Adrenal gland (tissue), 5 donors: ENCODE measurements at regions not wholly inside any gene's neighbourhood (a gene's known extent, or its start where the extent isn't known, plus 50 kb on each side); places are given as distances from the start of the nearest gene placed in this dataset.

Experiments used
- POLR2A ChIP-seq, 2 donors: fragments of 450-650 bp; IDR thresholded peaks; one replicate each; pipeline ENCODE4 v1.6.1; 2017; ENCODE audit warnings: antibody characterized with exemption in 2 of 2, mild to moderate bottlenecking in 2 of 2, moderate library complexity in 1 of 2
- TF ChIP-seq, protein P1 (sequence below), 6 experiments: fragments of 450-650 bp in 4 of 6; fragments of 200-600 bp in 2 of 6; sonication (generic) in 1 of 6; IDR thresholded peaks; 1 replicate in 5 of 6; 2 replicates in 1 of 6; pipeline versions ENCODE4 v1.5.1 to v1.8.0; 2016 to 2021; ENCODE audit warnings: antibody characterized with exemption in 6 of 6, mild to moderate bottlenecking in 2 of 6, moderate library complexity in 1 of 6
- donor health status: DM: no; HTN: no; CAD: no.

DNA sequence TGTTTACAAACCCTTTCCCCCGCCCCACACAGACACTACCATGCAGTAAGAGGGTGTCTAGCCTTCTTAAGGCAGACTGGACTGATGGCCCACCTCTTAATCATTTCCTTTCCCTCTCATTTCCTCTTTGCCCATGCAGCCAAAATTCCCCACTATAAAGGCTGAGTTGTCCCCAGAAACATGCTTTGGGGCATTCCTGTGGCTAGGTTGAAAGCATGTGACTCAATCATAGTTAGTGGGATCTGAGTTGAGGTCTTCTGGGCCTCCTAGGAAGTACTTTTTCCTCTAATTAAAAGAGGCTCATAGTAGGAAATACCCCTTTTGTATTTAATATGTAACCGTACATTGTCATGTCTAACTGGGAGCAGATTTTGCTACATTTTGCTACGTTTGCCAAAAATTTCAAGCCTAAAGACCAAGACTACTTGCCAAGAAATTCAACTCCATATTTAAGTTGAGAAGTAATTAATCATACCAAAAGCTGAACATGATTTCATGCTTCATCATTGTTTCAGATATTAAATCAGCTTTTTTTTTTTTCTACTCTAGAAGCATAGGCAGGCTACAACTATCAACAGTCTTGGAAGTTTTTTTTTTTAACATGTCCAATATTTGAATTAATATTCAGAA lies 174.7 kb downstream of the ADGRL4 start:
- TF ChIP-seq, protein P1, sequence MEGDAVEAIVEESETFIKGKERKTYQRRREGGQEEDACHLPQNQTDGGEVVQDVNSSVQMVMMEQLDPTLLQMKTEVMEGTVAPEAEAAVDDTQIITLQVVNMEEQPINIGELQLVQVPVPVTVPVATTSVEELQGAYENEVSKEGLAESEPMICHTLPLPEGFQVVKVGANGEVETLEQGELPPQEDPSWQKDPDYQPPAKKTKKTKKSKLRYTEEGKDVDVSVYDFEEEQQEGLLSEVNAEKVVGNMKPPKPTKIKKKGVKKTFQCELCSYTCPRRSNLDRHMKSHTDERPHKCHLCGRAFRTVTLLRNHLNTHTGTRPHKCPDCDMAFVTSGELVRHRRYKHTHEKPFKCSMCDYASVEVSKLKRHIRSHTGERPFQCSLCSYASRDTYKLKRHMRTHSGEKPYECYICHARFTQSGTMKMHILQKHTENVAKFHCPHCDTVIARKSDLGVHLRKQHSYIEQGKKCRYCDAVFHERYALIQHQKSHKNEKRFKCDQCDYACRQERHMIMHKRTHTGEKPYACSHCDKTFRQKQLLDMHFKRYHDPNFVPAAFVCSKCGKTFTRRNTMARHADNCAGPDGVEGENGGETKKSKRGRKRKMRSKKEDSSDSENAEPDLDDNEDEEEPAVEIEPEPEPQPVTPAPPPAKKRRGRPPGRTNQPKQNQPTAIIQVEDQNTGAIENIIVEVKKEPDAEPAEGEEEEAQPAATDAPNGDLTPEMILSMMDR (IDR thresholded peaks at IDR 0.05) = no peak
- TF ChIP-seq POLR2A (IDR thresholded peaks at IDR 0.05) = no peak
